HCT116 (cell line): ENCODE measurements at regions not wholly inside any gene's neighbourhood (a gene's known extent, or its start where the extent isn't known, plus 50 kb on each side); places are given as distances from the start of the nearest gene placed in this dataset.

Source experiments
- ATAC-seq: fragments of 200-7000 bp; cut with Tn5 transposase; 2 replicates; pipeline ENCODE4 v1.9.1; 2020; ENCODE audit warnings: mild to moderate bottlenecking, moderate library complexity
- BruUV-seq: library from RNA; stranded (reverse); fragments of 400-500 nt; replicated peaks from 2 replicates; lab custom pipeline; 2021; lab: Mats Ljungman, UMichigan
- CTCF ChIA-PET: fragments of 300-600 bp; sonication (Branson Sonifier 250); formaldehyde crosslinking; loops from one replicate; lab custom pipeline; 2021; ENCODE audit warnings: antibody characterized with exemption; lab: Charles Lee
- POLR2A ChIA-PET: fragments of 300-600, 350-600 bp; sonication (Branson Sonifier 250); formaldehyde crosslinking; loops from one replicate; lab custom pipeline; 2021; ENCODE audit warnings: antibody characterized with exemption; lab: Charles Lee
- RAD21 ChIA-PET, 2 experiments: fragments of 300-600 bp; sonication (Branson Sonifier 250); formaldehyde crosslinking; loops; one replicate each; lab custom pipeline; 2023; ENCODE audit warnings: low total read pairs in 2 of 2; ENCODE audit not compliant: uncharacterized antibody in 2 of 2, unreplicated experiment in 2 of 2, low non-redundant PET in 1 of 2; lab: Charles Lee
- DNase-seq: peaks from one replicate; pipeline ENCODE4 v3.0.0-alpha.2; 2010; ENCODE audit warnings: low read depth, low spot score
- H2AFZ ChIP-seq: fragments of 200-600 bp; shearing (Covaris generic), sonication (generic); 2 replicates; pipeline ENCODE4 v1.6.1; 2017; ENCODE audit warnings: low read depth, mixed run types, mixed read lengths, antibody characterized with exemption, low read length; ENCODE audit not compliant: poor library complexity, severe bottlenecking
- H3K27ac ChIP-seq: 2 replicates; pipeline ENCODE4 v1.5.1; 2012; ENCODE audit warnings: low read depth, low read length
- H3K27me3 ChIP-seq: fragments of 200-600 bp; sonication (generic); 2 replicates; pipeline ENCODE4 v1.6.1; 2016; ENCODE audit warnings: mixed run types, low read length, mixed read lengths; ENCODE audit not compliant: insufficient read depth
- H3K36me3 ChIP-seq, 2 experiments: fragments of 200-500 bp in 1 of 2; fragments of 200-600 bp in 1 of 2; sonication (Bioruptor generic) in 1 of 2; sonication (generic) in 1 of 2; 2 replicates each; pipeline versions ENCODE4 v1.5.1 to v1.6.1; 2014 to 2016; ENCODE audit warnings: low read length in 2 of 2, inconsistent platforms in 1 of 2, mixed read lengths in 1 of 2, mixed run types in 1 of 2; ENCODE audit not compliant: insufficient read depth in 2 of 2, control insufficient read depth in 1 of 2
- H3K4me1 ChIP-seq, 2 experiments: fragments of 200-600 bp in 1 of 2; sonication (generic) in 1 of 2; 2 replicates each; pipeline versions ENCODE4 v1.5.1 to v1.6.1; 2012 to 2017; ENCODE audit warnings: low read length in 2 of 2, inconsistent platforms in 1 of 2, mild to moderate bottlenecking in 1 of 2, mixed read lengths in 1 of 2, mixed run types in 1 of 2, moderate library complexity in 1 of 2; ENCODE audit not compliant: insufficient read depth in 2 of 2, control insufficient read depth in 1 of 2
- H3K4me2 ChIP-seq: fragments of 200-600 bp; sonication (generic); 2 replicates; pipeline ENCODE4 v1.6.1; 2017; ENCODE audit warnings: mixed run types, low read length, mixed read lengths
- H3K4me3 ChIP-seq, 2 experiments: fragments of 200-600 bp in 1 of 2; sonication (generic) in 1 of 2; replicated peaks in 1 of 2; 2 replicates each; pipeline ENCODE4 v1.5.1; 2011 to 2016; ENCODE audit warnings: low read length in 2 of 2, control low read depth in 1 of 2, low read depth in 1 of 2, mild to moderate bottlenecking in 1 of 2, mixed read lengths in 1 of 2, mixed run types in 1 of 2
- H3K79me2 ChIP-seq: fragments of 200-600 bp; sonication (generic); 2 replicates; pipeline ENCODE4 v1.6.1; 2017; ENCODE audit warnings: mild to moderate bottlenecking, mixed run types, low read length, moderate library complexity, mixed read lengths; ENCODE audit not compliant: insufficient read depth
- H3K9ac ChIP-seq: fragments of 200-600 bp; sonication (generic); 2 replicates; pipeline ENCODE4 v1.6.1; 2016; ENCODE audit warnings: low read length, mixed read lengths
- H3K9me2 ChIP-seq: fragments of 200-600 bp; sonication (generic), shearing (Covaris generic); 2 replicates; pipeline ENCODE4 v1.6.1; 2017; ENCODE audit warnings: mixed run types, mild to moderate bottlenecking, moderate library complexity; ENCODE audit not compliant: insufficient read depth
- H3K9me3 ChIP-seq, 2 experiments: fragments of 200-500 bp in 1 of 2; fragments of 200-600 bp in 1 of 2; sonication (Bioruptor generic) in 1 of 2; sonication (generic) in 1 of 2; 2 replicates each; pipeline ENCODE4 v1.6.1; 2014 to 2017; ENCODE audit warnings: low read length in 2 of 2, mixed read lengths in 2 of 2, inconsistent platforms in 1 of 2, low read depth in 1 of 2, mild to moderate bottlenecking in 1 of 2, mixed run types in 1 of 2, moderate library complexity in 1 of 2; ENCODE audit not compliant: control insufficient read depth in 1 of 2, insufficient read depth in 1 of 2
- H4K20me1 ChIP-seq: fragments of 200-600 bp; sonication (generic), shearing (Covaris generic); 2 replicates; pipeline ENCODE4 v1.6.1; 2017; ENCODE audit warnings: mixed run types, mild to moderate bottlenecking, moderate library complexity; ENCODE audit not compliant: insufficient read depth
- ATF3 ChIP-seq: IDR thresholded peaks from 2 replicates; pipeline ENCODE4 v1.6.1; 2012
- CBX3 ChIP-seq: IDR thresholded peaks from 2 replicates; pipeline ENCODE4 v1.6.1; 2012; ENCODE audit warnings: low read depth
- ELF1 ChIP-seq: IDR thresholded peaks from 2 replicates; pipeline ENCODE4 v1.6.1; 2012; ENCODE audit warnings: low read depth, borderline replicate concordance
- EZH2phosphoT487 ChIP-seq: fragments of 200-600 bp; IDR thresholded peaks from 2 replicates; pipeline ENCODE4 v1.6.1; 2018; ENCODE audit warnings: antibody characterized with exemption, borderline replicate concordance
- JUND ChIP-seq: IDR thresholded peaks from 2 replicates; pipeline ENCODE4 v1.6.1; 2012
- MAX ChIP-seq: IDR thresholded peaks from 2 replicates; pipeline ENCODE4 v1.6.1; 2012
- POLR2AphosphoS5 ChIP-seq: IDR thresholded peaks from 2 replicates; pipeline ENCODE4 v1.6.1; 2011; ENCODE audit warnings: mild to moderate bottlenecking, low read depth, low read length, moderate library complexity
- RAD21 ChIP-seq: IDR thresholded peaks from 2 replicates; pipeline ENCODE4 v1.6.1; 2012; ENCODE audit warnings: low read depth, mild to moderate bottlenecking
- REST ChIP-seq: IDR thresholded peaks from 2 replicates; pipeline ENCODE4 v1.6.1; 2012; ENCODE audit warnings: low read depth
- SRF ChIP-seq: IDR thresholded peaks from 2 replicates; pipeline ENCODE4 v1.6.1; 2012; ENCODE audit warnings: low read depth
- YY1 ChIP-seq: IDR thresholded peaks from 2 replicates; pipeline ENCODE4 v1.6.1; 2011; ENCODE audit warnings: low read length, low read depth, moderate library complexity, mild to moderate bottlenecking; ENCODE audit not compliant: insufficient replicate concordance; ENCODE audit errors: extremely low read depth
- ZBTB33 ChIP-seq: IDR thresholded peaks from 2 replicates; pipeline ENCODE4 v1.6.1; 2011; ENCODE audit warnings: mild to moderate bottlenecking, low read length, moderate library complexity; ENCODE audit not compliant: insufficient replicate concordance; ENCODE audit errors: extremely low read depth
- intact Hi-C: fragments of 100-400 bp; cut with micrococcal nuclease; formaldehyde crosslinking; loops from 2 replicates; pipeline ENCODE4 v1.10.0; 2022

- BruUV-seq = no TSS peak
- no peak overlapping the region for H3K9ac ChIP-seq
- H3K79me2 ChIP-seq = no peaks in the 10 kb centered on the region
- ChIA-PET RAD21 (no interaction called here), CTCF (no interaction called here), POLR2A (no interaction called here)
- H4K20me1 ChIP-seq = no peaks in the 10 kb centered on the region
- intact Hi-C loops = no loop called here
- TF ChIP-seq REST (no peak), MAX (no peak), RAD21 (no peak), EZH2phosphoT487 (no peak), YY1 (no peak), ATF3 (no peak), CBX3 (no peak), JUND (no peak), ZBTB33 (no peak), POLR2AphosphoS5 (no peak), ELF1 (no peak), SRF (no peak)
- DNase-seq (no peak), ATAC-seq (no peak)
- H3K4me1 ChIP-seq = no peaks in the 10 kb centered on the region
- H3K36me3 ChIP-seq = no peaks in the 10 kb centered on the region
- no peak overlapping the region for H3K27ac ChIP-seq
- H2AFZ ChIP-seq = no peak overlapping the region
- H3K4me2 ChIP-seq = no peak overlapping the region
- H3K27me3 ChIP-seq = no peaks in the 10 kb centered on the region
- H3K4me3 ChIP-seq = no peak overlapping the region
- H3K9me3 ChIP-seq = no peaks in the 10 kb centered on the region
- no peaks in the 10 kb centered on the region for H3K9me2 ChIP-seq
These were observed 537.0 kb downstream of the SLC6A15 start for GRCh38 chr12:84375449-84376170.
